ENCODE measurements at regions not wholly inside any gene's neighbourhood (a gene's known extent, or its start where the extent isn't known, plus 50 kb on each side); places are given as distances from the start of the nearest gene placed in this dataset.

DNA sequence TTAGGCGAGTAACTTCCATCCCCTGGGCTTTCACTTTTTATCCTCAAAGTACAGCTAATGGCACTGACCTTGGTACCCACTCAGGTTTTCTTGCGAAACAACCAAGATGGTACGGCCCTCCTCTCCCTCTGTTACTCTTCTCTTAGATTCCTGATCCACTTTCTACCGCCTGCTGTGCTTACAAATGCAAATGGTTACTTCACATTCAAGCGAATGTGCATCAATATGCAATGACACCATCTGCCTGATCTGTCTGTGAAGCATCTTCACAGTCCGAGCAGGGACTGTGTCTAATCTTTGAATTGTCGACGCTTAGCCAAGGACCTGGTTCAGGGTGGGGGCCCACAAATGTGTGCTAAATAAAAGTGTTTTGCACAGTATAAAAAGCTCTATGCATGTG is 112.2 kb downstream of the TRIB2 start:
- no peak for DNase-seq (ENCODE audit: low read depth)

DNA sequence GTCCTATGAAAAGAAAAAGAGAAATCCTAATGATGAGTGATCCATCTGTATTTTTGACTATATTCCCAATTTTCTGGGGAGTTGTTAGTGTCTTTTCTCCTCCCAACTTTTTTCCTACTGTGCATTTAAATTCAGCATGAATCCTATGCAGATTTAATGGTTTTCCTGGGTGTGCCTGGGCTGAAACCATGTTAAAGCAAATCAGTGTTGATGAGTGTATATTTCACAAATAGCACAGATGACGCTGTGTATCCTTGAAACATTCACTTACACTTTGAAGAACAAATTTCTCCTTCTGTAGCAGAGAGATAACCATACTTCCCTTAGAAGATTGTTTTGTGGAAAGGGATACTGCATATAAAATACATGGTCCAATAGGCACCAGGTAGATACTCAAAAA is 114.3 kb downstream of the TRIB2 start:
- no peak for DNase-seq (ENCODE audit: low read depth)

DNA sequence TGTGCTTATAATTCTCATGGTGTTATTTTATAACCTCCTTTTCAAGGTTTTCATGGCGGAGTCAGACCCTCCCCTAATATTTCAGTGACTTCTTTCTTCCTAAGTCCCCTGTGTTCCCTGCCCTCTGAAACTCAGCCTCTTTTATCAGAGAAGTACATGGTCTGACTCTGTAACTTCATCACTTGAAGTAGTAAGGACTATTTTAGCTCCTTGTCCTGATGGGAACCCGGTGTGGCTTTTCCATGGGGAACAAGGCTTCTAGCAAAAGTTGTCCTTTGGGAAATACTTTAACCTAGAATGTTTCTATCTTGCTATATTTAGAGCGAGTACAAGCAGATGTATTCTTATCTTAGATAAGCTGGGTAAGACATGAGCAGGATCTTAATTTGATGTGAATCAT is 117.5 kb downstream of the TRIB2 start:
- peak; percentile 19 for DNase-seq (ENCODE audit: low read depth)

DNA sequence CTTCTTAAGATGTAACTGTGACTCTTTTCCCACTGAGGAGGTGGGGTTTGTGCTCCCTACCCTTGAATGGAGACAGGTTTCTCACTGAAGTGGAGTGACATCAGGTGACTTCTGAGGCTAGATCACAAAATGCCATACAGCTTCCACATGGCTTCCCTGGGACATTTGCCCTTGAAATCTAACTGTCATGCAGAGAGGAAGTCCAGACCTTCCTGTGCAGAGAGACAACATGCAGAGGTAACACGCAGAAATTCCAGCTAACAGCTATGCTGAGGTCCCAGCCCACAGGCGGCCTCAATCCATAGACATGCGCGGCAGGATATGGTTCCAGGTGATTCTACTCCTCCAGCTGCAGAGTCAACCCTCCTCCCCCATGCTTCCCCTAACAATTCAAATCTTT is 119.0 kb downstream of the TRIB2 start:
- DNase-seq (ENCODE audit: low read depth) = no peak

DNA sequence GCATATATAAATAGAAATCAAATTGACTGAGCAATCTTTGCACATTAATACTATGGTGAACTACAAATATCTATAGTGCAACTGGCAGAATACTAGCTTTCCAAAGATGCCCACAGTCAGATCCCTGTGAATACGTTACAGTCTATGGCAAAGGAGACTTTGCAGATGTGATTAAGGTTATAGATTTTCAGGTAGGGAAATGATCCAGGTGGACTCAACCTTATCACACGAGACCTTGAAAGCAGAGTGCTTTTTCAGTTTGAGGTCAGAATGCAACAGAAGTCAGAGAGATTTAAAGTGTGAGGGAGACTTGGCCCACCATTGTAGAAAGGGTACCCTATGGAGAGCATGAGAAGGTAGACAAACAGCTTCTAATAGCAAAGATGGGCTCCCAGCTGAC is 122.6 kb downstream of the TRIB2 start:
- DNase-seq (ENCODE audit: low read depth) = no peak

DNA sequence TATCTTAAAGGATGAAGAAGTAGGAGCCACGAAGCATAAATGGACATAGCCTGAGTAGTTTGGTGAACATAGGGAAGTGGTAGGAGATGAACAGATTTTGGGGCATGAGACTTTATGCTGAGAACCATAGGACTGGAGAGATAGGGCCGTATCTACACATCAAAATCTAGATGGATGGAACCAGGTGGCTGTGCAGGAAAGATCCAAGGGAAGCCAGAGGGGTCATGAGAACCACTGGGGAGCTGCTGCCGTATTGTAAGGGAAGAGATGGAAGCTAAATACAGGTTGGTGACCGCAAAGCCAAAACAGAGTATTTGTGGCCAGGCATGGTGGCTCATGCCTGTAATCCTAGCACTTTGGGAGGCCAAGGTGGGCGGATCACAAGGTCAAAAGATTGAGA is 124.3 kb downstream of the TRIB2 start:
- DNase-seq (ENCODE audit: low read depth) = no peak

DNA sequence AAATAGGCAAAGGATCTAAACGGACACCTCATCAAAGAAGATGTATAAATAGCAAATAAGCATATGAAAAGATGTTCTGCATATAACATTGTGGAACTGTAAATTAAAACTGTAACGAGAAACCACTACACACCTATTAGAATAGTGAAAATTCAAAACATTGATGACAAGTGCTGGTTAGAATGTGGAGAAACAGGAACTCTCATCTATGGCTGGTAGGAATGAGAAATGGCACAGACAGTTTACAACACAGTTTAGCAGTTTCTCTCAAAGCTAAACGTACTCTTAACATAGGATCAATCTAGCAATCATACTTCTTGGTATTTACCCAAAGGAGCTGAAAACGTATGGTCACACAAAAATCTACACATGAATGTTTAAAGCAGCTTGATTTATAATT is 126.2 kb downstream of the TRIB2 start:
- DNase-seq (ENCODE audit: low read depth) = no peak

DNA sequence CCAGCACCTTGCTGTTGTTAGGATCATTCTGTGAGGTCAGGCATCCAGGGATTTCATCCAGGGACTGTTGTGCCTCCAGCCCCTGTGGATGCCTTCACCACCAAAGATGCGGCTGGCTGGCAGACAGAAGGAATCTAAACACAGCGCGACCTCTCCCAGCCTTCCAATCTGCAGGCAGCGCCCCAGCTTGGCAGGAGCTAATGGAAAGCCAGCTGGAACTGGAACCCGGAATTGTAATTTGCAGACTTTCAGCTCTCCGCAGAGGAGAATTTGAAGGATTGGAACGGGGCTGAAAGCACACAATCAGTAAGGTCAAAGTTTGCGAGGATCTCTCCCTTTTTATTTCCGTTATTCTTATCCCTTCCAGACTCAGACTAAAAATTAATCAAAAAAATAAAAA is 127.8 kb downstream of the TRIB2 start:
- no peak for DNase-seq (ENCODE audit: low read depth)

DNA sequence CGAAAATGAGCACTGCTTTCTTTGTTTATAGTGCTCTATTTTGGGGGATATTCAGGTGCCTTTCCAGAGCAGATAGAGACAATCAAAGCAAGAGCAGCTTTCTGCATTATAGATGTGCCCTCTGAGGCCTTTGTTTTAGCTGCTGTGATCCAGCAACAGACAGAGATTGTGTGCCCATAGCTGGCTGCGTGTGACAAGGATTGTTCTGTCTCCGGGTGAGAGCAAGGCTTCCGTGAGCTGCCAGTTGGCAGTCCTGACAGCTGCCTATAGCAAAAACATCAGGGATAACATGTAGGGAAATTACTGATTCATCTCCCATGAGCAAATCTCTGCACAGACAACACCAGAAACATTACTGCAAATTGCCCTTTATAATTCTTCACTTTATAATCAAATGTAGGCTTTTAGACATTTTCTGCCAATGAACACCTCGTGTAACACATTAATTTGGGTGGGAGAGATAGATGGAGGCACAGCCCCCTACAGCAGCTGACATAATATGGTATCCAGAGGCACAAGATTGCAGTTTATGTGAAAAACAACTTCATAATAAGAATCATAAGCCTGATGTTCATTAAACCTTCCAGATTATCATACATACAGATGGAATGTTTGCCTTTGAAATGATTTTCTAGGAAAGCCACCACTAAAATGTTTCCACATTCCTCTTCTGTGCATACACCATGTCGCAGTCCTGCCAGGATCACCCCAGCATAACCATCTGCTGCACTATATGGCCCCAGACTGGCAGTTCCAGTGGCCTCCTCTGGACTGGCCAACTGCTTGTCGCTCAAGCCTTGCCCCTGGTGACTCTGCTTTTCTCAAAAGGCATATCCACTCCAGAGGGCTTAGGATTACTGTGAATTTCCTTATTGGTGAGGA is 131.2 kb downstream of the TRIB2 start:
- peak; percentile 41 for DNase-seq (ENCODE audit: low read depth)

DNA sequence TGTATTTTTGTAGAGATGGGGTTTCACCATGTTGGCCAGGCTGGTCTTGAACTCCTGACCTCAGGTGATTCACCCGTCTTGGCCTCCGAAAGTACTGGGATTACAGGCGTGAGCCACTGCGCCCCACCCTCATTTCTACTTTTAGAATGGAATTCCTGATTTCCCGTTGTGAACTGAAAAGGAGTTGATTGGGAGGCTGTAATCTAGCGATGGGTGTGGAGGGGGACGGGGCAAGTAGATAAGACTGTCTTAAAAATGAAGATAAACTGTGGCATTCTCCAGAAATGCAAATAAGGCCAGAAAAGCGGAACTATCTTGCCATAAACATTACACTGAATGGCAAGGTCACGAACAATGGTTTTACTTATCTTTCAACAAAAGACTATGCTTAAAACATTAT is 135.4 kb downstream of the TRIB2 start:
- no peak for DNase-seq (ENCODE audit: low read depth)

DNA sequence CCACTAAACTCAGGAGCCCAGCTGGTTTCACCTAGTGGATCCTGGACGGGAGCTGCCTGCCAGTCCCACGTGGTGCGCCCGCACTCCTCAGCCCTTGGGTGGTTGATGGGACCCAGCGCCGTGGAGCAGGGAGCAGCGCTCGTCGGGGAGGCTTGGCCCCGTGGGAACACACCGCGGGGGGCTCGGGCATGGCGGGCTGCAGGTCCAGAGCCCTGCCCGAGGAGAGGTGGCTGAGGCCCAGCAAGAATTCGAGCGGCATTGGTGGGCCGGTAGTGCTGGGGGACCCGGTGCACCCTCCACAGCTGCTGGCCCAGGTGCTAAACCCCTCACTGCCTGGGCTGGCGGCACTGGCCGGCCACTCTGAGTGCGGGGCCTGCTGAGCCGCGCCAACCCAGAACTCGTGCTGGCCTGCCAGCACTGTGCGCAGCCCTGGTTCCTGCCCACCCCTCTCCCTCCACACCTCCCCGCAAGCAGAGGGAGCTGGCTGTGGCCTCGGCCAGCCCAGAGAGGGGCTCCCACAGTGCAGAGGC is 137.3 kb downstream of the TRIB2 start:
- no peak for DNase-seq (ENCODE audit: low read depth)

DNA sequence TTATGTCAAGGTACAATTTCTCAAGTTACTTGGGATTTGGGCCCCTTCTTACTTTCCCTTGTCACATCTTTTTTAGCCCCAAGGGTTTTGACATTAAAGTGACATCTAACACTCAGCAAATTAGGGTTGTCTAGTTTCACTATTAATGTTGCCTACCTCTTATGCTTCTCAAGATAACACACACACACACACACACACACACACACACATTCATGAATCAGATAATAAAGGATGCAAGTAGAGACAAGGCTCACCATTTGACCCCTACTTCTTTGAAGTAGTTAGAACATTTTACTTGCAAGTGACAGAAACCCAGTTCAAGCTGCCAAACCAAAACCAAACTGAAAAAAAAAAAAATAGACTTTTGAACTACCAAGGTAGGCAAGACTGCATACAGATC is 138.8 kb downstream of the TRIB2 start:
- peak; percentile 7 for DNase-seq (ENCODE audit: low read depth)

DNA sequence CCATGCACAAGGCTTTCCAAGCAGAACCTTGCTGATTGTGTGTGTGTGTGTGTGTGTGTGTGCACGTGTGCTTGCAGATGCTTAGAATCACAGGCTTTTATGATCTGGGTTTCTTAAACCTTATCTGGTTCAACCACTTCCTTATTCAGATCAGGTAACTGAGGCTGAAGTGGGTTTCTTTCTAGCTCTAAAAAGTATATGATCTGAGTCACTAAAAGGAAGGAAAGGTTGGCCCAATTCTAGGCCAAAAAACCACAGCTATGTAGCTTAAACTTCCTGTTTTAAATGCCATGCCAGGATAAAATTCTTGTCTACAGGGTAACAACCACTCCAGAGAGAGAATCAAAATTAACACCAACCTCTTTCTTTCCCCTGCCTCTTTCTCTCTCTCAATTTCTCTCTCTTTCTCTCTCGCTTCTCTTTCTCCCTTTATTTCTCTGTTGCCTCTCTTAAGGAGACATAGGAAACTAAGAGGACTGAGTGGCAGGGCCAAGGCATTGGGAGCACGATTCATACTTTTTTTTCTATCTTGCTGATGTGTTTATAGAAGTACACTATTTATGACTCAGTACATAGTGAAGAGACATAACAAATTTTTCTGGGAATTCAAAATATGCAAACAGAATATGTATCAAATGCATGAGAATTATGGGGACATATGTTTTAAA is 140.3 kb downstream of the TRIB2 start:
- DNase-seq (ENCODE audit: low read depth) = peak; percentile 91

DNA sequence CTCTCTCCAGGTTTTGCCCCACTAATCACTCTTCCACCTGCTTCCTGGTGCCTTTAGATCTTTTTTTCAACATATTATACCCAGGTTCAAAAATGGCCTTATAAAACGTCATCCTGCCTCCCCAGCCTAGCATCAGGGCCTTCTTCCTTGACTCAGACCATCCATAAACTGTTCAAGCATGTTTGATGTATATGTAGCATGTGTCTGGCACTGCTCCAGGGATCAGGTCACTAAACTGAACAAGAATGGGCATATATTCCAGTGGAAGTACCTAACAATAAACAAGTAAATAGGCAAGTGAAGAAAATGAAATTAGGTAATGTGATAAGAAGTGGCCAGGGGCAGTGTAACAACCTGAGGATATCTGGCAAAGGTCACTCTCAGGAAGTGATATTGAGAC is 141.2 kb downstream of the TRIB2 start:
- DNase-seq (ENCODE audit: low read depth) = no peak

DNA sequence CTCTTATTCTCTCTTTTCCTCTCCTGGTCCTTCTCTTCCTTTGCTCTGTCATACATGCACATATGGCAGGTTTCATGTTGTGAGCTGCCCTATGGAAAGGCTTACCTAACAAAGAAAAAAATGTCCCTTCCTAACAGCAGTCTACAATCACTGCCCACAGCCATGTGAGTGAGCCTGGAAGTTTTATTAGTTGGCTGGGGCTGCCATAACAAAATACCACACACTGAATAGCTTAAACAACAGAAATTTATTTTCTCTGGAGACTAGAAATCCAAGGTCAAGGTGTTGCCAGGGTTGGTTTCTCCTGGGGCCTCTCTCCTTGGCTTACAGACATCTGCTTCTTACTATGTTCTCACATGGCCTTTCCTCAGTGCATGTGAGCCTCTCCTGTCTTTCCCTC is 142.1 kb downstream of the TRIB2 start:
- peak; percentile 54 for DNase-seq (ENCODE audit: low read depth)

DNA sequence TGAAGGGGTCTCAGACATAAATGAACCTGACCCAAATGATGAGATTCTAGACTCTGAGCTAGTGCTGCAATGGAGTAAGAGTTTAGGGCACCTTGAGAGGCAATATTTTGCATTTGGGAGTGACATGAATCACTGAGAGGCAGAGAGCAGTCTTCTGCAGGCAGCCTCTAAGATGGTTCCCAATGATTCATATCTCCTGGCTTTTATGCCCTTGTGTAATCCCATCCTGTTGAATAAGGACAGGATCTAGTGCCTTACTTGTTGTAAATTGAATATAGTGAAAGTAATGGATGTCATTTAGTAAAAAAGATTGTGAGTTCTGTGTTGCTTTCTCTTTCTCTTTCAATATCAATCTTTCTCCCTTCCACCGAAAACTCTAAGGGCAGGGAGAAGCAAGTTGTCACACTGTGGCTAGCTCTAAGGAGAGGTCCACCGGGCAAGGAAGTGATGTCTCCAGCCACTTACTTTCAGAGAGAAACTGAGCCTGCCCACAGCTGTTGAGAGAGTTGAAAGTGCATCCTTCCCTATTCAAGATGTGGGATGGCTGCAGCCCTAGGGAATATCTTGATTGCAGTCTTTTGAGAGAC is 144.7 kb downstream of the TRIB2 start:
- DNase-seq (ENCODE audit: low read depth) = peak; percentile 85

DNA sequence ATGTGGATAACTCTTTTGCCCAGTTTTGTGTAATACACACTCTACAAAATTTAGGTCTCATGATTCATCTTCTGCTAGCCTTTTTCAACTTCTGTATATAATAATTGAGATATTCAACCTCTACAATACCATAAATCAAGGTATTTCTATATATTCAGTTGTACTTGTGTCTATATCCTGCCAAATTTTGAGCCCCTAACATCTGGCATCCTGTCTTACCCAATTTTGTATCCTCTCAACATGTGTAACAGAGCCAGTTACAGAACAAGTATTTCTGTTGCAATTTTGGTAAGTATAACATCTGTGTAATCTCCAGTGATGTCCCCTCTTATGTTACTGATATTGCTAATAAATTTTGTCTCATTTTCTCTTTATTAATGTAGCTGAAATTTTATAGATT is 145.8 kb downstream of the TRIB2 start:
- no peak for DNase-seq (ENCODE audit: low read depth)

DNA sequence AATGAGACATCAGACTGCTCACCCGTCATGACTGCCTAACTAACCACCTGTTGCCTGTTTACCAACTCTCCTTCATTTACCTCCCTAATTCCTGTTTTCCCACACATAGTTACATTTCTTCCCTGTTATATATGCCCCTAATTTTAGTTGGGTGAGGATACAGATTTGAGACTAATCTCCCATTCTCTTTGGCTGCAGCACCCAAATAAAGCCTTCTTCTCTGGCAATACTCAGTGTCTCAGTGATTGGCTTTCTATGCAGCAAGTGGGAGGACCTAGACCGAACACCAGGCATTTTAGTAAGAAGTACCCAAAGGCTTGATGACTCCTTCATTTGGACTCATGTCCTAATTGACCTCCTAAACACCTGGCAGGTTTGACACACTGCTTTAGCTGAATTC is 147.2 kb downstream of the TRIB2 start:
- no peak for DNase-seq (ENCODE audit: low read depth)

DNA sequence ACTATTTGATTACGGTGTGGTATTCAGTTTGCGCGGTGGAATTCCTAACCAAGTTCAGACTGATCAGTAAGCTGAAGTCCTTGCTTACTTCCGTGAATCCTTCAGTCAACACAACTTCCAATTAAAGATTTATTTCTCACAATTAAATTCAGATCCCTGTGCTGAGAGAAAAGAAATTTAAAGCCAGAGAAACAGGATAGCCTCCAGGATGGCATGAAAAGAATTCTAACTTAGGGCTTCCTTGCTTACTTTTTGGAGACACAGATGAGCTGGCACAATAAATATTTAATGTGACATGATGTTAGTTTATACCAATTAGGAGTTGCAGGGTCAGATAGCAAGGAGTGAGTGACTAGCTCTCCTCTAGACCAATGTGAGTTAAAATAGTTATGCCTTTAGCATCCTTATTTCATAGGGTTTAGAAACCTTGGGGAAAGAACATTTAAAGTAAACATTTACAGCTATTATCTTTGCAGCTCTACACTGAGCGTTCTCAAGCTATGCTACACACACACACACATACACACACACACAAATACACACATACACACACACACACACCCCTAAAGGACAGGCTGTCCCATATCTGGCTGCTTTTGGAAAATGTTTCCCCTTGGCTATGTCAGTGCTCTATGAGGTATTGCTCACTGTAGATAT is 151.0 kb downstream of the TRIB2 start:
- DNase-seq (ENCODE audit: low read depth) = peak; percentile 70

DNA sequence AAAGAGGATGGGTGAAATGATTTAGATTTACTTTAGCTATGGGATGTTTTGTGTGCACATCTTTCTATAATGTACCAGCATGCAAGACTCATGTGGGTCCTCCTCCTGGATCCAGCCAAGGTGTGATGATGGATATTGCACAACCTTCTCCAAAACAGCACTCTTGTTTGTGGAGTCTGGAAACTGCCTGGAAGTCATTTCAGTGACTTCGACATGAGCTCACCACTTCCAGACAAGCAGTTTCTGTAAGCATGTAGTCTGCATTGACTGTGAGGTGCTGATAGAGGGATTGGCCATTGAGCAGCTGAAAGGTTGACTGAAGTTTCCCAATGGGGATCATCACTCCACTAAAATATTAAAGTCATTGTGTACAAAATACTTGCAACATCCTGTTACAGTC is 154.0 kb downstream of the TRIB2 start:
- no peak for DNase-seq (ENCODE audit: low read depth)

DNA sequence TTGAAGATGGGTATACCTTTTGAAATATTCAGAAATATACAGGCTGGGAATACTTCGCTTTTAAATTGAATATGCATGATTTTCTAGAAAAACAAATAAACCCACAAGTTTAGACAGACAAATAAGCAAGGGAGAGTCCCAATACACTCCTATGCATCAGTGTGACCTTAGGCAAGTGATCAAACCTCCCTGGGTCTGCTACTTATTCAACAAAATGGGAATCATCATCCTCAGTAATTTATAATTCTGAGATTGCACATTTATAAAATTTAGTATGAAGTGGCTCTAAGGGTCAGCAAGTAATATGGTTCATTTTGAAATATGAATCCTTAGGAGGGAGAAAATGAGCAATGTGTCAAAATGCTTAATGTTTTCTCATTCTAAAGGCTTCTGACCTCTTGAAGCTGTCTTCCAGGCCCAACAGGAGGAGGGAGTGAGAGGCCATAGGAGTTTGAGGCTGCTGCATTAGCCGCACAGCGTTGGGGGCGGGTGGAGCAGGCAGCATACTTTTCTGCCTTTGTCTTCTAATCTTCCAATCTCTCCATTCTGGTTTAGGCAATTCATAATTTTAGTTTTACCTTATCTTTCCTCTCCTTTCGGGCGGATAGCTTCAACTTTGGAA is 155.1 kb downstream of the TRIB2 start:
- DNase-seq (ENCODE audit: low read depth) = no peak

DNA sequence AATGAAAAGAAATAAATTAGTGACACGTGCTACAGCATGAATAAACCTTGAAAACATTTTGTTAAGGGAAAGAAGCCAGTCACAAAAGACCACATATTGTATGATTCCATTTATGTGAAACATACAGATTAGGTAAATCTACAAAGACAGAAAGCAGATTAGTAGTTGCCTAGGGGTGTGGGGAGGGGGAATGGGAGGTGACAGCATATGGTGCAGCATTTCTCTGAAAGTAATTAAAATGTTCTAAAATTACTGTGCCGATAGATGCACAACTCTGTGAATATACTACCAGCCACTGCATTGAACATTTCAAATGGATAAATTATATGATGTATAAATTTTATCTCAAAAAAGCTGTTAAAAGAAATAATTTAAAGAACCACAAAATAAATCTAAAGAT is 161.0 kb downstream of the TRIB2 start:
- DNase-seq (ENCODE audit: low read depth) = no peak
